OCI-LY3 (cell line): ENCODE measurements at regions not wholly inside any gene's neighbourhood (a gene's known extent, or its start where the extent isn't known, plus 50 kb on each side); places are given as distances from the start of the nearest gene placed in this dataset.

Experiments used
- H2AFZ ChIP-seq: fragments of 200-600, 300-600 bp; shearing (Covaris generic); 2 replicates; pipeline ENCODE4 v1.6.0; 2014; ENCODE audit warnings: antibody characterized with exemption, low read depth, low read length
- H3K27ac ChIP-seq: fragments of 200-600, 300-600 bp; sonication (generic); 2 replicates; pipeline ENCODE4 v1.5.1; 2014; ENCODE audit warnings: mild to moderate bottlenecking, low read length, moderate library complexity, mixed read lengths
- H3K27me3 ChIP-seq: fragments of 200-600, 300-600 bp; sonication (generic); 2 replicates; pipeline ENCODE4 v1.6.1; 2014; ENCODE audit warnings: low read depth, low read length, mixed read lengths
- H3K36me3 ChIP-seq: fragments of 200-600, 300-600 bp; sonication (generic); replicated peaks from 2 replicates; pipeline ENCODE3; 2014; ENCODE audit warnings: low read depth, low read length, mixed read lengths
- H3K4me1 ChIP-seq: fragments of 300-600, 200-600 bp; sonication (generic); 2 replicates; pipeline ENCODE4 v1.6.1; 2014; ENCODE audit warnings: low read length, mixed read lengths
- H3K4me2 ChIP-seq: fragments of 200-600, 300-600 bp; sonication (generic); 2 replicates; pipeline ENCODE4 v1.6.1; 2014; ENCODE audit warnings: low read length, mixed read lengths
- H3K4me3 ChIP-seq: fragments of 300-600, 200-600 bp; sonication (generic); 2 replicates; pipeline ENCODE4 v1.5.1; 2014; ENCODE audit warnings: antibody characterized with exemption, mild to moderate bottlenecking, low read length, moderate library complexity
- H3K79me2 ChIP-seq: fragments of 300-600, 200-600 bp; shearing (Covaris generic); 2 replicates; pipeline ENCODE4 v1.6.1; 2014; ENCODE audit warnings: mild to moderate bottlenecking, low read length, mixed read lengths
- H3K9ac ChIP-seq: fragments of 300-600, 200-600 bp; shearing (Covaris generic); 2 replicates; pipeline ENCODE4 v1.6.0; 2014; ENCODE audit warnings: mild to moderate bottlenecking, low read length, moderate library complexity
- H3K9me3 ChIP-seq: fragments of 200-600, 300-600 bp; shearing (Covaris generic); 2 replicates; pipeline ENCODE4 v1.6.1; 2014; ENCODE audit warnings: low read length, mixed read lengths; ENCODE audit not compliant: insufficient read depth
- H4K20me1 ChIP-seq: fragments of 200-600, 300-600 bp; sonication (generic); 2 replicates; pipeline ENCODE4 v1.6.1; 2016; ENCODE audit warnings: low read length, mixed read lengths; ENCODE audit not compliant: insufficient read depth
- CTCF ChIP-seq: fragments of 200-600, 300-600 bp; sonication (generic); IDR thresholded peaks from 2 replicates; pipeline ENCODE4 v1.5.1; 2014; ENCODE audit warnings: antibody characterized with exemption, low read length, low read depth
- EZH2phosphoT487 ChIP-seq: fragments of 200-600 bp; shearing (Covaris generic); IDR thresholded peaks from 2 replicates; pipeline ENCODE4 v1.6.1; 2018; ENCODE audit warnings: antibody characterized with exemption, mixed run types, low read depth

GRCh38 chr2:52520644-52521043, 1247.0 kb upstream of the CHAC2 start:
- Histone ChIP-seq H3K9me3 (0 out of 2 replicates have a peak, but pooled peaks cover 3% of the 10 kb centered on the region), H3K9ac (no peak overlapping the region), H2AFZ (no peak overlapping the region), H3K79me2 (no peaks in the 10 kb centered on the region), H4K20me1 (no peaks in the 10 kb centered on the region), H3K4me1 (peaks cover 18% of the 10 kb centered on the region), H3K27ac (no peak overlapping the region), H3K27me3 (no peaks in the 10 kb centered on the region), H3K36me3 (no peaks in the 10 kb centered on the region), H3K4me2 (no peak overlapping the region), H3K4me3 (no peak overlapping the region)
- no peak for TF ChIP-seq CTCF

GRCh38 chr2:52518678-52519077, 1248.9 kb upstream of the CHAC2 start:
- H3K79me2 ChIP-seq: no peaks in the 10 kb centered on the region
- peaks cover 18% of the 10 kb centered on the region for H3K4me1 ChIP-seq
- no peaks in the 10 kb centered on the region for H3K36me3 ChIP-seq
- TF ChIP-seq EZH2phosphoT487 (no peak), CTCF (no peak)
- H2AFZ ChIP-seq: no peak overlapping the region
- no peak overlapping the region for H3K4me2 ChIP-seq
- H3K9me3 ChIP-seq: 0 out of 2 replicates have a peak, but pooled peaks cover 3% of the 10 kb centered on the region
- no peak overlapping the region for H3K4me3 ChIP-seq
- H4K20me1 ChIP-seq: no peaks in the 10 kb centered on the region
- no peaks in the 10 kb centered on the region for H3K27me3 ChIP-seq
- no peak overlapping the region for H3K9ac ChIP-seq
- no peak overlapping the region for H3K27ac ChIP-seq

GRCh38 chr2:52512760-52513159, 1254.8 kb upstream of the CHAC2 start:
- no peaks in the 10 kb centered on the region for H3K9me3 ChIP-seq
- H3K4me2 ChIP-seq: no peak overlapping the region
- H3K79me2 ChIP-seq: no peaks in the 10 kb centered on the region
- H2AFZ ChIP-seq: no peak overlapping the region
- no peaks in the 10 kb centered on the region for H3K27me3 ChIP-seq
- H3K36me3 ChIP-seq: no peaks in the 10 kb centered on the region
- H3K27ac ChIP-seq: no peak overlapping the region
- no peak overlapping the region for H3K9ac ChIP-seq
- no peak for TF ChIP-seq EZH2phosphoT487
- no peak for TF ChIP-seq CTCF
- H4K20me1 ChIP-seq: no peaks in the 10 kb centered on the region
- no peak overlapping the region for H3K4me3 ChIP-seq
- H3K4me1 ChIP-seq: no peaks in the 10 kb centered on the region

GRCh38 chr2:52510432-52510831, 1257.2 kb upstream of the CHAC2 start:
- H3K27ac ChIP-seq: no peak overlapping the region
- no peak overlapping the region for H3K9ac ChIP-seq
- H3K36me3 ChIP-seq: no peaks in the 10 kb centered on the region
- no peaks in the 10 kb centered on the region for H3K4me1 ChIP-seq
- H4K20me1 ChIP-seq: no peaks in the 10 kb centered on the region
- H3K79me2 ChIP-seq: no peaks in the 10 kb centered on the region
- H3K27me3 ChIP-seq: no peaks in the 10 kb centered on the region
- no peaks in the 10 kb centered on the region for H3K9me3 ChIP-seq
- no peak overlapping the region for H3K4me2 ChIP-seq
- H2AFZ ChIP-seq: no peak overlapping the region
- no peak overlapping the region for H3K4me3 ChIP-seq
- no peak for TF ChIP-seq CTCF
- no peak for TF ChIP-seq EZH2phosphoT487
